Mesenchymal stem cell (in vitro differentiated cells and primary cell): ENCODE measurements at regions not wholly inside any gene's neighbourhood (a gene's known extent, or its start where the extent isn't known, plus 50 kb on each side); places are given as distances from the start of the nearest gene placed in this dataset.

Experiments
- DNase-seq: peaks from one replicate; pipeline ENCODE4 v3.0.0-alpha.2; 2013
- H2AFZ ChIP-seq: one replicate; pipeline ENCODE4 v1.6.1; 2013; ENCODE audit warnings: low read depth, mild to moderate bottlenecking, control low read depth, inconsistent platforms, low read length, moderate library complexity
- H2AK5ac ChIP-seq: 2 replicates; pipeline ENCODE4 v1.6.1; 2013; ENCODE audit warnings: low read length, moderate library complexity, mild to moderate bottlenecking, inconsistent platforms; ENCODE audit not compliant: severe bottlenecking
- H2BK120ac ChIP-seq: one replicate; pipeline ENCODE4 v1.6.1; 2013; ENCODE audit warnings: low read depth, mild to moderate bottlenecking, inconsistent platforms, low read length, moderate library complexity
- H2BK12ac ChIP-seq, 2 experiments: one replicate each; pipeline ENCODE4 v1.6.1; 2013; ENCODE audit warnings: inconsistent platforms in 2 of 2, low read length in 2 of 2, mild to moderate bottlenecking in 2 of 2, moderate library complexity in 2 of 2, control low read depth in 1 of 2
- H2BK15ac ChIP-seq: one replicate; pipeline ENCODE4 v1.6.1; 2013; ENCODE audit warnings: mild to moderate bottlenecking, low read depth, inconsistent platforms; ENCODE audit not compliant: poor library complexity, severe bottlenecking
- H2BK5ac ChIP-seq: 2 replicates; pipeline ENCODE4 v1.6.1; 2013; ENCODE audit warnings: low read depth, mild to moderate bottlenecking, low read length, control low read depth, inconsistent platforms; ENCODE audit not compliant: poor library complexity, severe bottlenecking
- H3K14ac ChIP-seq, 2 experiments: one replicate each; pipeline ENCODE4 v1.6.1; 2013; ENCODE audit warnings: inconsistent platforms in 2 of 2, low read length in 2 of 2, control low read depth in 1 of 2, mild to moderate bottlenecking in 1 of 2, moderate library complexity in 1 of 2
- H3K18ac ChIP-seq, 2 experiments: one replicate each; pipeline ENCODE4 v1.6.1; 2013; ENCODE audit warnings: inconsistent platforms in 2 of 2, low read length in 2 of 2, control low read depth in 1 of 2, low read depth in 1 of 2, mild to moderate bottlenecking in 1 of 2
- H3K23ac ChIP-seq, 2 experiments: one replicate each; pipeline ENCODE4 v1.6.1; 2013; ENCODE audit warnings: inconsistent platforms in 2 of 2, low read length in 2 of 2, mild to moderate bottlenecking in 2 of 2, moderate library complexity in 2 of 2, control low read depth in 1 of 2
- H3K27ac ChIP-seq: 2 replicates; pipeline ENCODE4 v1.5.1; 2013; ENCODE audit warnings: mild to moderate bottlenecking, moderate library complexity, low read length, control low read depth, inconsistent platforms; ENCODE audit not compliant: poor library complexity, severe bottlenecking
- H3K27me3 ChIP-seq, 2 experiments: 2 replicates each; pipeline versions ENCODE4 v1.6.1 to v1.7.0; 2013; ENCODE audit warnings: low read length in 2 of 2, mild to moderate bottlenecking in 2 of 2, moderate library complexity in 2 of 2, control low read depth in 1 of 2, inconsistent platforms in 1 of 2; ENCODE audit not compliant: control insufficient read depth in 1 of 2, insufficient read depth in 1 of 2
- H3K36me3 ChIP-seq, 2 experiments: 2 replicates each; pipeline versions ENCODE4 v1.6.1 to v1.7.0; 2013; ENCODE audit warnings: low read length in 2 of 2, control low read depth in 1 of 2, inconsistent platforms in 1 of 2, low read depth in 1 of 2, mild to moderate bottlenecking in 1 of 2; ENCODE audit not compliant: insufficient read depth in 2 of 2, control insufficient read depth in 1 of 2
- H3K4ac ChIP-seq, 2 experiments: one replicate each; pipeline ENCODE4 v1.6.1; 2013; ENCODE audit warnings: inconsistent platforms in 2 of 2, low read length in 2 of 2, mild to moderate bottlenecking in 2 of 2, moderate library complexity in 2 of 2, control low read depth in 1 of 2, low read depth in 1 of 2
- H3K4me1 ChIP-seq: 2 replicates; pipeline ENCODE4 v1.6.1; 2013; ENCODE audit warnings: low read depth, low read length, control low read depth; ENCODE audit not compliant: control insufficient read depth, insufficient read depth
- H3K4me2 ChIP-seq: 2 replicates; pipeline ENCODE4 v1.6.1; 2013; ENCODE audit warnings: low read length, mild to moderate bottlenecking, inconsistent platforms; ENCODE audit not compliant: poor library complexity, severe bottlenecking
- H3K4me3 ChIP-seq, 2 experiments: 2 replicates each; pipeline versions ENCODE4 v1.5.1 to v1.7.0; 2013; ENCODE audit warnings: low read length in 2 of 2, mild to moderate bottlenecking in 2 of 2, control low read depth in 1 of 2, low read depth in 1 of 2; ENCODE audit not compliant: insufficient read depth in 1 of 2
- H3K79me1 ChIP-seq: replicated peaks from 2 replicates; pipeline ENCODE4 v1.6.1; 2013; ENCODE audit warnings: mild to moderate bottlenecking, control low read depth, low read length, inconsistent platforms; ENCODE audit not compliant: poor library complexity, severe bottlenecking
- H3K9ac ChIP-seq: 2 replicates; pipeline ENCODE4 v1.7.0; 2013; ENCODE audit warnings: mild to moderate bottlenecking, low read length, moderate library complexity
- H3K9me3 ChIP-seq: 2 replicates; pipeline ENCODE4 v1.7.0; 2013; ENCODE audit warnings: mild to moderate bottlenecking, low read length; ENCODE audit not compliant: control insufficient read depth
- H4K8ac ChIP-seq: one replicate; pipeline ENCODE4 v1.6.1; 2013; ENCODE audit warnings: inconsistent platforms, mild to moderate bottlenecking, low read length, moderate library complexity
- H4K91ac ChIP-seq: one replicate; pipeline ENCODE4 v1.6.1; 2013; ENCODE audit warnings: mild to moderate bottlenecking, low read length, inconsistent platforms
- WGBS: methylation state at CpG from one replicate; pipeline ENCODE4 v1.1.7; 2013; ENCODE audit warnings: mixed read lengths; 5-methylcytosine and 5-hydroxymethylcytosine counted together

DNA sequence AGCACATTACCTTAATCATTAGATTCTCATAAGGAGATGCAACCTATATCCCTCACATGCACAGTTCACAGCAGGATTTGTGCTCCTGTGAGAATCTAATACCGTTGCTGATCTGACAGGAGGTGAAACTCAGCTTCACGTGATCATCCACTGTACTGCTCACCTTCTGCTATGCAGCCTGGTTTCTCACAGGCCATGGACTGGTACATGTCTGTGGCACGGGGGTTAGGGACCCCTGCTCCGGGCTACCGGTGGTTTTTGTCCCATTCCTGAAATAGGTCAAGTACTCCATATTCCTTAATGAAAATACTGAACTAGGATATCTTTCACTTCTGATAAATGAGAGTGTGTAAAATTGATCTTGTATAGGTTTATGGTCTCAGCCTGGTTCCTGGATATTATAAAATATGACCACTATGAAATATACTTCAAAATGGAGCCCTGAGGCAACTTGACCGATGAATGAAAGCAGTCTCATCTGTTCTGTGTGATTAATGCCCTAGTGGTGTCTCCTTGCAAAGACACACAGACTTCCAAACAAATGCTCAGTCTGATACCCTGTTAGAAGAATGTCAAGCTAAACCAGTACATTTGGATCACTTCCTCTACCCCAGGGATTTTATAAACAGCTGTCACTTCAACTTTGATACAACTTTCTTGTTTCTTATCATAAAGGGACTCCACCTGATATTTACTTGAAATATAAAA is 492.9 kb upstream of the ANO3 start:
- no peak overlapping the region for H3K4me3 ChIP-seq
- WGBS, result 85% methylated on average over 4 of the region's 6 CpGs
- H4K8ac ChIP-seq, result no peak overlapping the region
- H2BK15ac ChIP-seq, result no peak overlapping the region
- no peak overlapping the region for H3K27ac ChIP-seq
- H2AK5ac ChIP-seq, result no peak overlapping the region
- DNase-seq, result no peak
- no peak overlapping the region for H2BK120ac ChIP-seq
- H3K27me3 ChIP-seq, result no peaks in the 10 kb centered on the region
- no peak overlapping the region for H3K4me2 ChIP-seq
- H3K4me1 ChIP-seq, result no peaks in the 10 kb centered on the region
- H3K9me3 ChIP-seq, result no peaks in the 10 kb centered on the region
- H3K18ac ChIP-seq, result no peak overlapping the region
- no peak overlapping the region for H3K9ac ChIP-seq
- no peaks in the 10 kb centered on the region for H3K79me1 ChIP-seq
- H3K4ac ChIP-seq, result no peak overlapping the region
- no peak overlapping the region for H2BK5ac ChIP-seq
- H2AFZ ChIP-seq, result no peak overlapping the region
- H2BK12ac ChIP-seq, result no peak overlapping the region
- H3K14ac ChIP-seq, result no peak overlapping the region
- no peak overlapping the region for H3K23ac ChIP-seq
- H4K91ac ChIP-seq, result no peak overlapping the region
- H3K36me3 ChIP-seq, result no peaks in the 10 kb centered on the region

DNA sequence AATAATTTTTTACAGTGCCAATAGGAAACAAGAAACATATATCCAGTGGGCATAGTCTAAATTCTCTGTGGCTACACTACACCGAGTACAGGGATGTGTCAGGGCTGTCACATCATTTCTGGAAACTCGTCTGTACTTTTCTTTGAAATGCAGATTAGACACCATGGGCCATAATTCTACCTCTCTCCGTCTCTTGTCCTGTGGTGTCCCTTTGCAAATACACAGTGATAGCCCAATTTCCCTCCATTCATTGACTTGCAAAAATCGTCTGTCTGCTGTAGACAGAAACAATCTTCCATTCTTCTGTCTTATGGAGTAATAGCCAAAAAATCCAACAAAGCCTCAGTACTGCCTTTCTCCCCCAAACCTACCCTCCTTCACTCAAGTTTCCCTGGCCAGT is 487.1 kb upstream of the ANO3 start:
- no peak overlapping the region for H3K23ac ChIP-seq
- no peaks in the 10 kb centered on the region for H3K4me1 ChIP-seq
- H4K8ac ChIP-seq, result no peak overlapping the region
- H3K27ac ChIP-seq, result no peak overlapping the region
- no peak overlapping the region for H3K14ac ChIP-seq
- H4K91ac ChIP-seq, result no peak overlapping the region
- no peak overlapping the region for H3K4ac ChIP-seq
- H2BK12ac ChIP-seq, result no peak overlapping the region
- DNase-seq, result no peak
- H3K4me3 ChIP-seq, result no peak overlapping the region
- 61% methylated on average over 4 of the region's 4 CpGs for WGBS
- H2BK15ac ChIP-seq, result no peak overlapping the region
- H2AFZ ChIP-seq, result no peak overlapping the region
- no peak overlapping the region for H2AK5ac ChIP-seq
- no peak overlapping the region for H2BK5ac ChIP-seq
- H3K4me2 ChIP-seq, result no peak overlapping the region
- H3K79me1 ChIP-seq, result no peaks in the 10 kb centered on the region
- H3K27me3 ChIP-seq, result no peaks in the 10 kb centered on the region
- no peak overlapping the region for H3K18ac ChIP-seq
- no peaks in the 10 kb centered on the region for H3K36me3 ChIP-seq
- H3K9me3 ChIP-seq, result no peaks in the 10 kb centered on the region
- H3K9ac ChIP-seq, result no peak overlapping the region
- no peak overlapping the region for H2BK120ac ChIP-seq

DNA sequence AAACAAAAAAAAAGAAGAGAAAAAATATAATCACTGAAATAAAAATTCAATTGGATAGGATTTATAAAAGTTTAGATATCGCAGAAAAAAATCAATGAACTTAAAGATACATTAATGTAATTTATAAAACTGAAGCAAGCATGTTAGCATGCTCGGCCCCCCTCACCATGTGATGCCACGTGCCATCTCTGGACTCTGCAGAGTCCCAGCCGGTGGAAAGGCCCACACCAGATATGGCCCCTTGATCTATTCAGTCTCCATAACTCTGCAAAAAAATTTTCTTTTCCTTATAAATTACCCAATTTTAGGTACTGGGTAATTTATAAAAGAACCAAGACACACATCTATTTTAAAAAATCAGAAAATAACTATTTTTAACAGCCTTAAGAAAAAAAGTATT is 476.0 kb upstream of the ANO3 start:
- 92% methylated on average over 3 of the region's 4 CpGs for WGBS
- no peak overlapping the region for H4K91ac ChIP-seq
- H3K9me3 ChIP-seq, result no peaks in the 10 kb centered on the region
- no peak overlapping the region for H2BK15ac ChIP-seq
- H3K4me2 ChIP-seq, result no peak overlapping the region
- no peak overlapping the region for H3K18ac ChIP-seq
- no peak overlapping the region for H3K14ac ChIP-seq
- H3K23ac ChIP-seq, result no peak overlapping the region
- no peak overlapping the region for H2BK5ac ChIP-seq
- H2BK12ac ChIP-seq, result no peak overlapping the region
- no peaks in the 10 kb centered on the region for H3K79me1 ChIP-seq
- H3K27me3 ChIP-seq, result no peaks in the 10 kb centered on the region
- H3K4ac ChIP-seq, result no peak overlapping the region
- H2BK120ac ChIP-seq, result no peak overlapping the region
- H3K9ac ChIP-seq, result no peak overlapping the region
- no peak overlapping the region for H4K8ac ChIP-seq
- H3K36me3 ChIP-seq, result no peaks in the 10 kb centered on the region
- DNase-seq, result no peak
- no peak overlapping the region for H2AK5ac ChIP-seq
- H3K4me3 ChIP-seq, result no peak overlapping the region
- H3K4me1 ChIP-seq, result no peaks in the 10 kb centered on the region
- no peak overlapping the region for H3K27ac ChIP-seq
- H2AFZ ChIP-seq, result no peak overlapping the region

DNA sequence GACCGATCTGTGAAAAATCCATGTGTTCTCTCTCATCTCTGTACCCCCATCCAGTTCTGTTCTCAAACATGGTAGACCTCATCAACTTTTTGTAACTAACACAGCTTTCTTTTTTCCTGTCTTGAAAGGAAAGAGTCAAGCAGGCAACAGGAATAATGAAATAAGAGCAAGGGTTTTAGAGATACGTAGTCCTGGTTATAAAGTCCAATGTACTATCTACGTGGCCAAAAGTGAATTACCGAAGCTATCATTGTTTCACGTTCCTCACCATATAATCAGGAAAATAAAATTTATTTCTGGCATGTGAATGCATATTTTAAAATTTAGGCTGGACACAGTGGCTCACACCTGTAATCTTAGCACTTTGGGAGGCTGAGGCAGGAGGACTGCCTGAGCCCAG is 472.2 kb upstream of the ANO3 start:
- Histone ChIP-seq H3K4ac (no peak overlapping the region), H3K9me3 (no peaks in the 10 kb centered on the region), H3K36me3 (no peaks in the 10 kb centered on the region), H3K4me3 (no peak overlapping the region), H2BK5ac (no peak overlapping the region), H3K4me1 (no peaks in the 10 kb centered on the region), H2BK12ac (no peak overlapping the region), H2AFZ (no peak overlapping the region), H2AK5ac (no peak overlapping the region), H2BK15ac (no peak overlapping the region), H2BK120ac (no peak overlapping the region), H3K27ac (no peak overlapping the region), H3K9ac (no peak overlapping the region), H3K18ac (no peak overlapping the region), H3K27me3 (no peaks in the 10 kb centered on the region), H3K14ac (no peak overlapping the region), H4K8ac (no peak overlapping the region), H3K23ac (no peak overlapping the region), H3K79me1 (no peaks in the 10 kb centered on the region), H4K91ac (no peak overlapping the region), H3K4me2 (no peak overlapping the region)
- 100% methylated on average over 2 of the region's 5 CpGs for WGBS
- no peak for DNase-seq
